Brain microvascular endothelial cell (primary cell): ENCODE measurements at regions not wholly inside any gene's neighbourhood (a gene's known extent, or its start where the extent isn't known, plus 50 kb on each side); places are given as distances from the start of the nearest gene placed in this dataset.
"Not testable (repeated sequence)": the region's sequence is repeated elsewhere in the genome, so short reads cannot be mapped to it uniquely, and the experiment has no call there.

Experiments used
- DNase-seq: peaks from one replicate; pipeline ENCODE4 v3.0.0-alpha.2; 2020
- H3K27ac ChIP-seq: fragments of 250-450 bp; sonication (Bioruptor Pico); 2 replicates; pipeline ENCODE4 v1.5.1; 2020; ENCODE audit warnings: mild to moderate bottlenecking, moderate library complexity
- H3K27me3 ChIP-seq: fragments of 250-450 bp; sonication (Bioruptor Pico); replicated peaks from 2 replicates; pipeline ENCODE4 v1.5.1; 2020; ENCODE audit warnings: mild to moderate bottlenecking
- H3K36me3 ChIP-seq: fragments of 250-450 bp; sonication (Bioruptor Pico); replicated peaks from 2 replicates; pipeline ENCODE4 v1.5.1; 2020; ENCODE audit warnings: mild to moderate bottlenecking
- H3K4me3 ChIP-seq: 2 replicates; pipeline ENCODE4 v1.5.1; 2011; ENCODE audit warnings: low read depth, mild to moderate bottlenecking, control low read depth, low read length, moderate library complexity
- CTCF ChIP-seq: IDR thresholded peaks from 2 replicates; pipeline ENCODE4 v1.5.1; 2011; ENCODE audit warnings: low read depth, mild to moderate bottlenecking, moderate library complexity, low read length, control low read depth, inconsistent platforms; ENCODE audit errors: missing control alignments
- in situ Hi-C: cut with HindIII; loops from 2 replicates; pipeline ENCODE4 v1.10.0; 2017; ENCODE audit warnings: low sequenced_read_pairs, low pct_ligation_motif_present

- TF ChIP-seq CTCF: no peak
- H3K27ac ChIP-seq: no peak overlapping the region
- no peak overlapping the region for H3K4me3 ChIP-seq
- DNase-seq: no peak
- no peaks in the 10 kb centered on the region for H3K27me3 ChIP-seq
- in situ Hi-C loops: no loop called here
- H3K36me3 ChIP-seq: no peaks in the 10 kb centered on the region
Observed at GRCh38 chr1:242806324-242806723, 281.8 kb upstream of the PLD5 start.

- H3K27me3 ChIP-seq, in situ Hi-C loops, DNase-seq, H3K36me3 ChIP-seq, H3K27ac ChIP-seq, H3K4me3 ChIP-seq: not testable (repeated sequence)
Observed at GRCh38 chr1:242805360-242805759, 280.9 kb upstream of the PLD5 start.

- Histone ChIP-seq H3K27me3 (no peaks in the 10 kb centered on the region), H3K27ac (no peak overlapping the region), H3K4me3 (no peak overlapping the region), H3K36me3 (no peaks in the 10 kb centered on the region)
- no peak for TF ChIP-seq CTCF
- no peak for DNase-seq
- in situ Hi-C loops: no loop called here
Observed at GRCh38 chr1:242802973-242803372, 278.5 kb upstream of the PLD5 start.

- no peak for DNase-seq
- in situ Hi-C loops: no loop called here
- H3K4me3 ChIP-seq: no peak overlapping the region
- H3K27me3 ChIP-seq: no peaks in the 10 kb centered on the region
- H3K27ac ChIP-seq: no peak overlapping the region
- TF ChIP-seq CTCF: no peak
- no peaks in the 10 kb centered on the region for H3K36me3 ChIP-seq
Observed at GRCh38 chr1:242800521-242800920, 276.0 kb upstream of the PLD5 start.

- no peaks in the 10 kb centered on the region for H3K27me3 ChIP-seq
- in situ Hi-C loops: no loop called here
- H3K36me3 ChIP-seq: no peaks in the 10 kb centered on the region
- H3K4me3 ChIP-seq: no peak overlapping the region
- no peak for DNase-seq
- no peak overlapping the region for H3K27ac ChIP-seq
- no peak for TF ChIP-seq CTCF
Observed at GRCh38 chr1:242797856-242798255, 273.4 kb upstream of the PLD5 start.

GRCh38 chr1:242788771-242789170 lies 264.3 kb upstream of the PLD5 start:
- in situ Hi-C loops: no loop called here
- no peak for TF ChIP-seq CTCF
- Histone ChIP-seq H3K4me3 (no peak overlapping the region), H3K36me3 (no peaks in the 10 kb centered on the region), H3K27ac (no peak overlapping the region), H3K27me3 (no peaks in the 10 kb centered on the region)
- no peak for DNase-seq
